ENCODE measurements at regions not wholly inside any gene's neighbourhood (a gene's known extent, or its start where the extent isn't known, plus 50 kb on each side); places are given as distances from the start of the nearest gene placed in this dataset.

DNA sequence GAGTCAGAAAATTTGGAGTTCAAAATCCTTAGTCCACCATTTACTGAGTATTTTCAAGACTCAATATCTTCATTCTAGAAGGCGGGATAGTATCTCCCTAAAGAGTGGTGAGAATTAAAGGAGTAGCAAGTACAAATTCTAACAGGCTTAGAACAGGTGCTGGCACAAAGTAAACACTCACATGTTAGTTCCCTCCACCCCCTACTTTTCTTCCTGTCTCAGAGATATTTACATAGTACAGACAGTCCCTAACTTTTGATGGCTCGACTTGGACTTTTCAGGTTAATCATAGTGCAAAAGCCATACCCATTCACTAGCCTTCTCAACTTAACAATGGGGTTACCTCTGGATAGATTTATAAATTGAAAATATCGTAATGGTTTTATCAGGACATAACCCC is 476.2 kb upstream of the RASGRP1 start:
- no peak overlapping the region for H3K4me3 ChIP-seq (replicated peaks in 1 of 2; ENCODE audit: low read depth in 2 of 2, low read length in 2 of 2)
- TF ChIP-seq, protein P1, sequence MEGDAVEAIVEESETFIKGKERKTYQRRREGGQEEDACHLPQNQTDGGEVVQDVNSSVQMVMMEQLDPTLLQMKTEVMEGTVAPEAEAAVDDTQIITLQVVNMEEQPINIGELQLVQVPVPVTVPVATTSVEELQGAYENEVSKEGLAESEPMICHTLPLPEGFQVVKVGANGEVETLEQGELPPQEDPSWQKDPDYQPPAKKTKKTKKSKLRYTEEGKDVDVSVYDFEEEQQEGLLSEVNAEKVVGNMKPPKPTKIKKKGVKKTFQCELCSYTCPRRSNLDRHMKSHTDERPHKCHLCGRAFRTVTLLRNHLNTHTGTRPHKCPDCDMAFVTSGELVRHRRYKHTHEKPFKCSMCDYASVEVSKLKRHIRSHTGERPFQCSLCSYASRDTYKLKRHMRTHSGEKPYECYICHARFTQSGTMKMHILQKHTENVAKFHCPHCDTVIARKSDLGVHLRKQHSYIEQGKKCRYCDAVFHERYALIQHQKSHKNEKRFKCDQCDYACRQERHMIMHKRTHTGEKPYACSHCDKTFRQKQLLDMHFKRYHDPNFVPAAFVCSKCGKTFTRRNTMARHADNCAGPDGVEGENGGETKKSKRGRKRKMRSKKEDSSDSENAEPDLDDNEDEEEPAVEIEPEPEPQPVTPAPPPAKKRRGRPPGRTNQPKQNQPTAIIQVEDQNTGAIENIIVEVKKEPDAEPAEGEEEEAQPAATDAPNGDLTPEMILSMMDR (IDR thresholded peaks at IDR 0.05; ENCODE audit: low read depth, low read length) = no peak
- no peak for DNase-seq (ENCODE audit: low read depth in 2 of 2)

- no peak for DNase-seq (ENCODE audit: low read depth in 2 of 2)
- no peak overlapping the region for H3K4me3 ChIP-seq (replicated peaks in 1 of 2; ENCODE audit: low read depth in 2 of 2, low read length in 2 of 2)
- TF ChIP-seq, protein P1 (IDR thresholded peaks at IDR 0.05; ENCODE audit: low read depth, low read length) = no peak
Measured at GRCh38 chr15:39041979-39042495, 477.4 kb upstream of the RASGRP1 start.

- DNase-seq (ENCODE audit: low read depth in 2 of 2) = no peak
- no peak overlapping the region for H3K4me3 ChIP-seq (replicated peaks in 1 of 2; ENCODE audit: low read depth in 2 of 2, low read length in 2 of 2)
- TF ChIP-seq, protein P1 (IDR thresholded peaks at IDR 0.05; ENCODE audit: low read depth, low read length) = no peak
Measured at GRCh38 chr15:39051626-39052322, 487.2 kb upstream of the RASGRP1 start.

DNA sequence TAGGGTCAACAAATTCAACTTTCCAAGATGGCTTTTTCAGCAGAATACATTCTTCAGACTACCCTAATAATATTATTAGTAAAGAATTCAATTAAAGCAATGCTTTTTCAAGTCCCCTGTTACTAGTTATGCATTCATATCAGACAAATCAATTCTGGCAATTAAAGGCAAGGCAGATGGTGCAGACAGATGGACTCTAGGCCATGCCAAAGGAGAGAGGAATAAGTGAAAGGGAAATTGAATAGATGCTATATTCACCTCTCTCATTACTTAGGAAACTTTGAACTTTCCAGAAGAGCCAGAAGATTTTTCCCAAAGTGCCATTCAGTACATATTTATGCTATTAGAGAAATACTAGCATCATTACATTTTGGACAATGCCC is 487.7 kb upstream of the RASGRP1 start:
- TF ChIP-seq, protein P1 (IDR thresholded peaks at IDR 0.05; ENCODE audit: low read depth, low read length) = no peak
- no peak for DNase-seq (ENCODE audit: low read depth in 2 of 2)
- H3K4me3 ChIP-seq (replicated peaks in 1 of 2; ENCODE audit: low read depth in 2 of 2, low read length in 2 of 2) = no peak overlapping the region

DNA sequence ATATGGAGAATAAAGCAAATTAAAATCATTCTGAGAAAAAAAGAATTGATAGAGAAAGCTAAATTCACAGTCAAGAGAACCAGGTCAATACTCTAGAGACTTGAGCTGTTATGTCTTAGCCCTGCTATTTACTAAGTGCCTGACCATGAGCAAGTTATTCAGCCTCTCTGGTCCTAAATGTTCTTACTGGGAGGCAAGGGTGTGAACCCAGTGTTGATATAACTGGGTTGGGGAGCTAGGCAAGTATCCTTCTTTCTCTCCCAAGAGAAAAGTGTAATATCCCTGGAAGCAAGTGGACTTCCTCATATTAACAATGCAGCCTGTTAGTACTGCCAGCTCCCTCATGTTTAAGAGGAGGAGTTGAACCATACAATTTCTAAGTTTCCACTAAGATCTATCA is 488.9 kb upstream of the RASGRP1 start:
- H3K4me3 ChIP-seq (replicated peaks in 1 of 2; ENCODE audit: low read depth in 2 of 2, low read length in 2 of 2) = no peak overlapping the region
- no peak for DNase-seq (ENCODE audit: low read depth in 2 of 2)
- TF ChIP-seq, protein P1 (IDR thresholded peaks at IDR 0.05; ENCODE audit: low read depth, low read length) = no peak

DNA sequence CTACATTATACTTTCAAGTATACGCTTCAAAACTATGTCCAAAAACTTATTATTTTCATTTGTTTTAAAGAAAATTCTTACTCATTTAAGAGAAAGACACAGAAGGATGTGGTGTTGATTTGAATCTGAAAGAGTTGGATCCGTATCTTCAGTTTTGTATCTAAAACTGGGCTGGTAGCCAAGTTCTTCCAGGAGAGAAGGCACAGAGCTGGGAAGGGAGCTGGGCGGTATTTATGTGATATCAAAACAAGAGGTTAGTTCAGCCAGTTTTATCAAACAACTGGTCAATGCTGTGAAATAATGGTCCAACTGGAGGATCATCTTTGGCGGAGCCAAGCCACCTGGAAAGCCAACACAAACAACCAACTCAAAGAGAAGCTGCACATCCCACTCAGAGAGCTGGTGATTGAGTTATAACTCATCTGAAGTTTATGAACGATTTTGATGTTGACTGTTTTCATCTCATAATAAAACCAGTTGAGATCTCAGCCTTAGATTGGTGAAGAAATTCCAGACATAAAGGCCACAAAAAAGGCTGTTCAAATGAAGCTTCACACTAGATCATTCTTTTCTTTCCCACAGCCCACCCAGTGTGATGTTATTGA is 489.6 kb upstream of the RASGRP1 start:
- no peak for DNase-seq (ENCODE audit: low read depth in 2 of 2)

More for the DNA sequence above, 489.6 kb upstream of the RASGRP1 start:
- H3K4me3 ChIP-seq (replicated peaks in 1 of 2; ENCODE audit: low read depth in 2 of 2, low read length in 2 of 2) = no peak overlapping the region
- TF ChIP-seq, protein P1 (IDR thresholded peaks at IDR 0.05; ENCODE audit: low read depth, low read length) = no peak

Measured in cardiac fibroblast (primary cell).